ENCODE measurements at regions not wholly inside any gene's neighbourhood (a gene's known extent, or its start where the extent isn't known, plus 50 kb on each side); places are given as distances from the start of the nearest gene placed in this dataset.

GRCh38 chr13:69648340-69649062 is 459.1 kb upstream of the ATXN8OS start:
- Histone ChIP-seq H3K23ac (ENCODE audit: insufficient read length) (no peak overlapping the region), H2BK120ac (replicated peaks; ENCODE audit: low read depth, low read length) (no peak overlapping the region), H4K91ac (replicated peaks; ENCODE audit: insufficient read length, low read length) (no peak overlapping the region), H3K56ac (replicated peaks; ENCODE audit: insufficient read length, low read depth, low read length) (no peak overlapping the region), H2BK12ac (ENCODE audit: low read depth, low read length) (no peak overlapping the region), H4K8ac (ENCODE audit: extremely low read depth, insufficient read depth, low read length) (no peak overlapping the region), H3K14ac (ENCODE audit: insufficient read length) (no peak overlapping the region), H3K4ac (replicated peaks; ENCODE audit: insufficient read length, low read depth, low read length) (no peak overlapping the region), H2AK5ac (ENCODE audit: low read depth, low read length) (no peak overlapping the region), H2AFZ (ENCODE audit: low read length) (no peak overlapping the region), H2BK20ac (ENCODE audit: low read length) (no peak overlapping the region), H3K79me1 (ENCODE audit: low read depth, low read length) (no peaks in the 10 kb centered on the region), H3K79me2 (ENCODE audit: control insufficient read depth in 1 of 2, insufficient read depth in 2 of 2, low read length in 2 of 2) (no peaks in the 10 kb centered on the region), H2BK5ac (ENCODE audit: low read depth, low read length) (no peak overlapping the region), H3K9me3 (ENCODE audit: insufficient read depth in 2 of 2, low read depth in 1 of 2, low read length in 1 of 2) (peaks cover 15% of the 10 kb centered on the region in 2 experiments), H3K4me3 (ENCODE audit: extremely low read depth in 1 of 4, insufficient read depth in 2 of 4, low read depth in 3 of 4, low read length in 4 of 4) (no peak overlapping the region), H4K5ac (ENCODE audit: insufficient read length, low read depth, low read length) (no peak overlapping the region), H3K27me3 (replicated peaks in 1 of 4; ENCODE audit: control insufficient read depth in 3 of 4, extremely low read depth in 1 of 4, insufficient read depth in 3 of 4, low read length in 3 of 4) (no peaks in the 10 kb centered on the region), H3K23me2 (ENCODE audit: low read depth, low read length) (no peaks in the 10 kb centered on the region), H3K27ac (ENCODE audit: low read depth, low read length) (no peak overlapping the region), H3K4me2 (ENCODE audit: insufficient read depth in 1 of 2, low read depth in 2 of 2, low read length in 2 of 2) (no peak overlapping the region), H3K18ac (ENCODE audit: extremely low read depth, low read length) (no peak overlapping the region), H3K9ac (replicated peaks in 1 of 4; ENCODE audit: extremely low read depth in 1 of 4, low read depth in 3 of 4, low read length in 3 of 4) (no peak overlapping the region), H3K36me3 (ENCODE audit: control insufficient read depth in 2 of 4, insufficient read depth in 4 of 4, low read length in 3 of 4) (no peaks in the 10 kb centered on the region; a peak in 1 of 8 replicates), H4K20me1 (replicated peaks in 1 of 2; ENCODE audit: control insufficient read depth in 1 of 2, insufficient read depth in 2 of 2, low read length in 2 of 2) (no peaks in the 10 kb centered on the region), H3K4me1 (replicated peaks in 1 of 4; ENCODE audit: control insufficient read depth in 3 of 4, insufficient read depth in 4 of 4, low read length in 3 of 4) (no peaks in the 10 kb centered on the region), H2BK15ac (ENCODE audit: low read length) (no peak overlapping the region)
- TF ChIP-seq CEBPB (IDR thresholded peaks at IDR 0.05; ENCODE audit: low read depth, low read length) (no peak), BCL11A (IDR thresholded peaks at IDR 0.05; ENCODE audit: low read depth in 2 of 2, low read length in 2 of 2) (no peak), NRF1 (IDR thresholded peaks at IDR 0.05; ENCODE audit: low read depth, low read length) (no peak), RBBP5 (IDR thresholded peaks at IDR 0.05; ENCODE audit: borderline replicate concordance, low read depth, low read length) (no peak), HDAC2 (IDR thresholded peaks at IDR 0.05; ENCODE audit: borderline replicate concordance in 1 of 2, low read depth in 2 of 2, low read length in 2 of 2) (no peak), TAF7 (optimal IDR thresholded peaks at IDR 0.05; ENCODE audit: borderline replicate concordance, low read depth, low read length) (no peak), KDM1A (IDR thresholded peaks at IDR 0.05; ENCODE audit: borderline replicate concordance, low read length) (no peak), JUN (IDR thresholded peaks at IDR 0.05; ENCODE audit: low read depth, low read length) (no peak), SIRT6 (IDR thresholded peaks at IDR 0.05; ENCODE audit: low read length) (no peak), KDM4A (IDR thresholded peaks at IDR 0.05; ENCODE audit: low read depth, low read length, severe bottlenecking) (no peak), CREB1 (IDR thresholded peaks at IDR 0.05) (no peak), POU5F1 (IDR thresholded peaks at IDR 0.05; ENCODE audit: low read depth, low read length) (no peak), JUND (IDR thresholded peaks at IDR 0.05; ENCODE audit: low read length) (no peak), SAP30 (IDR thresholded peaks at IDR 0.05; ENCODE audit: insufficient read depth, insufficient replicate concordance, low read length) (no peak)
- POLR2A ChIA-PET (ENCODE audit: partially characterized antibody): no interaction called here
- CTCF ChIA-PET (ENCODE audit: partially characterized antibody): no interaction called here
- 81% methylated on average over 3 of the region's 3 CpGs; no CpG with 5 or more reads in 1 of the 2 experiments for WGBS, 2 experiments (ENCODE audit: extremely low coverage in 1 of 2, insufficient coverage in 1 of 2, insufficient read length in 1 of 2, insufficient replicate concordance in 2 of 2, low coverage in 1 of 2, low lambda C conversion rate in 2 of 2, missing lambda C conversion rate in 1 of 2)
- FAIRE-seq (no peak), DNase-seq (ENCODE audit: low read depth in 1 of 2, low spot score in 2 of 2) (no peak)

Measured in H1 (cell line).